ENCODE measurements at regions not wholly inside any gene's neighbourhood (a gene's known extent, or its start where the extent isn't known, plus 50 kb on each side); places are given as distances from the start of the nearest gene placed in this dataset.

- Histone ChIP-seq H2AFZ (ENCODE audit: low read depth, low read length) (no peak overlapping the region), H3K9ac (ENCODE audit: insufficient read depth in 1 of 2, low read depth in 2 of 2, low read length in 2 of 2) (no peak overlapping the region), H3K9me3 (replicated peaks; ENCODE audit: control insufficient read depth, insufficient read depth, low read depth, low read length) (no peaks in the 10 kb centered on the region), H3K36me3 (ENCODE audit: control insufficient read depth, insufficient read depth, low read length) (no peaks in the 10 kb centered on the region), H3K27ac (ENCODE audit: extremely low read depth, low read depth, low read length) (no peak overlapping the region), H3K4me1 (replicated peaks in 1 of 2; ENCODE audit: control insufficient read depth in 2 of 2, insufficient read depth in 2 of 2, low read length in 2 of 2) (no peaks in the 10 kb centered on the region), H3K79me2 (ENCODE audit: control insufficient read depth, insufficient read depth, low read length) (no peaks in the 10 kb centered on the region), H4K20me1 (replicated peaks; ENCODE audit: control insufficient read depth, insufficient read depth, low read length) (no peaks in the 10 kb centered on the region), H3K4me2 (ENCODE audit: insufficient read depth, low read length) (no peak overlapping the region), H3K4me3 (no peak overlapping the region), H3K9me1 (ENCODE audit: control insufficient read depth, insufficient read depth, low read length) (no peaks in the 10 kb centered on the region), H3K27me3 (ENCODE audit: control insufficient read depth in 2 of 2, insufficient read depth in 2 of 2, low read length in 2 of 2) (no peaks in the 10 kb centered on the region)
- ChIA-PET POLR2A (no interaction called here), CTCF (ENCODE audit: low intra/inter-chr PET ratio) (no interaction called here)
- WGBS (ENCODE audit: insufficient coverage, low coverage, missing lambda C conversion rate): 0% methylated on average over 3 of the region's 3 CpGs
- TF ChIP-seq ZKSCAN1 (IDR thresholded peaks at IDR 0.05; ENCODE audit: low read depth, low read length): no peak
- no peak for TF ChIP-seq DIDO1 (tag; IDR thresholded peaks at IDR 0.05; ENCODE audit: low read depth)
- no peak for TF ChIP-seq SMARCA4 (IDR thresholded peaks at IDR 0.05)
- TF ChIP-seq HMG20B (CRISPR knock-in tag; IDR thresholded peaks at IDR 0.05): no peak
- TF ChIP-seq SP2 (IDR thresholded peaks at IDR 0.05; ENCODE audit: extremely low read depth, low read depth, low read length, poor library complexity, severe bottlenecking): no peak
- no peak for TF ChIP-seq MED1 (CRISPR knock-in tag; IDR thresholded peaks at IDR 0.05; ENCODE audit: borderline replicate concordance)
- TF ChIP-seq RBM14 (IDR thresholded peaks at IDR 0.05; ENCODE audit: borderline replicate concordance, insufficient read depth, low read depth, low read length): no peak
- no peak for TF ChIP-seq CREM (IDR thresholded peaks at IDR 0.05; ENCODE audit: low read depth)
- no peak for TF ChIP-seq RBM25 (IDR thresholded peaks at IDR 0.05; ENCODE audit: low read depth, low read length, severe bottlenecking)
- no peak for TF ChIP-seq SIX5 (IDR thresholded peaks at IDR 0.05; ENCODE audit: borderline replicate concordance in 1 of 2, insufficient read depth in 1 of 2, low read depth in 1 of 2, low read length in 2 of 2)
- no peak for TF ChIP-seq MCM5 (IDR thresholded peaks at IDR 0.05; ENCODE audit: low read depth)
- no peak for TF ChIP-seq NR3C1 (CRISPR knock-in tag; IDR thresholded peaks at IDR 0.05)
- no peak for TF ChIP-seq RNF2 (IDR thresholded peaks at IDR 0.05)
- TF ChIP-seq, protein P1, sequence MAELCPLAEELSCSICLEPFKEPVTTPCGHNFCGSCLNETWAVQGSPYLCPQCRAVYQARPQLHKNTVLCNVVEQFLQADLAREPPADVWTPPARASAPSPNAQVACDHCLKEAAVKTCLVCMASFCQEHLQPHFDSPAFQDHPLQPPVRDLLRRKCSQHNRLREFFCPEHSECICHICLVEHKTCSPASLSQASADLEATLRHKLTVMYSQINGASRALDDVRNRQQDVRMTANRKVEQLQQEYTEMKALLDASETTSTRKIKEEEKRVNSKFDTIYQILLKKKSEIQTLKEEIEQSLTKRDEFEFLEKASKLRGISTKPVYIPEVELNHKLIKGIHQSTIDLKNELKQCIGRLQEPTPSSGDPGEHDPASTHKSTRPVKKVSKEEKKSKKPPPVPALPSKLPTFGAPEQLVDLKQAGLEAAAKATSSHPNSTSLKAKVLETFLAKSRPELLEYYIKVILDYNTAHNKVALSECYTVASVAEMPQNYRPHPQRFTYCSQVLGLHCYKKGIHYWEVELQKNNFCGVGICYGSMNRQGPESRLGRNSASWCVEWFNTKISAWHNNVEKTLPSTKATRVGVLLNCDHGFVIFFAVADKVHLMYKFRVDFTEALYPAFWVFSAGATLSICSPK (IDR thresholded peaks at IDR 0.05; ENCODE audit: borderline replicate concordance): no peak
- TF ChIP-seq ZNF644 (tag; IDR thresholded peaks at IDR 0.05; ENCODE audit: low read depth): no peak
- TF ChIP-seq, protein P2, sequence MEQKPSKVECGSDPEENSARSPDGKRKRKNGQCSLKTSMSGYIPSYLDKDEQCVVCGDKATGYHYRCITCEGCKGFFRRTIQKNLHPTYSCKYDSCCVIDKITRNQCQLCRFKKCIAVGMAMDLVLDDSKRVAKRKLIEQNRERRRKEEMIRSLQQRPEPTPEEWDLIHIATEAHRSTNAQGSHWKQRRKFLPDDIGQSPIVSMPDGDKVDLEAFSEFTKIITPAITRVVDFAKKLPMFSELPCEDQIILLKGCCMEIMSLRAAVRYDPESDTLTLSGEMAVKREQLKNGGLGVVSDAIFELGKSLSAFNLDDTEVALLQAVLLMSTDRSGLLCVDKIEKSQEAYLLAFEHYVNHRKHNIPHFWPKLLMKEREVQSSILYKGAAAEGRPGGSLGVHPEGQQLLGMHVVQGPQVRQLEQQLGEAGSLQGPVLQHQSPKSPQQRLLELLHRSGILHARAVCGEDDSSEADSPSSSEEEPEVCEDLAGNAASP (IDR thresholded peaks at IDR 0.05): no peak
- TF ChIP-seq TSC22D4 (tag; IDR thresholded peaks at IDR 0.05): no peak
- TF ChIP-seq FOXM1 (IDR thresholded peaks at IDR 0.05; ENCODE audit: low read depth): no peak
- TF ChIP-seq FOXM1 (CRISPR knock-in tag; IDR thresholded peaks at IDR 0.05; ENCODE audit: low read depth): no peak
- ATAC-seq (no peak), FAIRE-seq (no peak), DNase-seq (ENCODE audit: extremely low read depth in 1 of 4, low spot score in 3 of 4) (no peak)
- in situ Hi-C loops (cut with MboI): no loop called here
- no TSS peak for BruUV-seq (replicated peaks)
- intact Hi-C loops (cut with micrococcal nuclease): no loop called here
These were observed 367.6 kb downstream of the RND3 start for GRCh38 chr2:150119819-150120218.

All from K562 (cell line).